NCI-H526 treated with DMSO at 0.1 percent for 48 hours (cell line): ENCODE measurements at regions not wholly inside any gene's neighbourhood (a gene's known extent, or its start where the extent isn't known, plus 50 kb on each side); places are given as distances from the start of the nearest gene placed in this dataset.

Experiments
- DNase-seq: peaks from one replicate; lab custom pipeline; 2025; lab: John Stamatoyannopoulos, UW

GRCh38 chr2:155384555-155385123 lies 686.1 kb downstream of the KCNJ3 start:
- no peak for DNase-seq

- no peak for DNase-seq
Observed at GRCh38 chr2:155382776-155383175, 684.3 kb downstream of the KCNJ3 start.

- peak; percentile 25 for DNase-seq
Observed at GRCh38 chr2:155381436-155381835, 682.9 kb downstream of the KCNJ3 start.

GRCh38 chr2:155379494-155379893 lies 681.0 kb downstream of the KCNJ3 start:
- no peak for DNase-seq

GRCh38 chr2:155377931-155378444 lies 679.5 kb downstream of the KCNJ3 start:
- DNase-seq: no peak

- peak; percentile 31 for DNase-seq
Observed at GRCh38 chr2:155377266-155377680, 678.8 kb downstream of the KCNJ3 start.

GRCh38 chr2:155372969-155373368 lies 674.5 kb downstream of the KCNJ3 start:
- DNase-seq: peak; percentile 49

- DNase-seq: peak; percentile 26
Observed at GRCh38 chr2:155368934-155369333, 670.4 kb downstream of the KCNJ3 start.

GRCh38 chr2:155364766-155365165 lies 666.3 kb downstream of the KCNJ3 start:
- DNase-seq: no peak

- no peak for DNase-seq
Observed at GRCh38 chr2:155363349-155363888, 664.9 kb downstream of the KCNJ3 start.

GRCh38 chr2:155357172-155357571 lies 658.7 kb downstream of the KCNJ3 start:
- DNase-seq: no peak

GRCh38 chr2:155356250-155356649 lies 657.8 kb downstream of the KCNJ3 start:
- no peak for DNase-seq

GRCh38 chr2:155350783-155351580 lies 652.5 kb downstream of the KCNJ3 start:
- DNase-seq: no peak

- no peak for DNase-seq
Observed at GRCh38 chr2:155332016-155332415, 633.5 kb downstream of the KCNJ3 start.

- no peak for DNase-seq
Observed at GRCh38 chr2:155320236-155320635, 621.7 kb downstream of the KCNJ3 start.

GRCh38 chr2:155318710-155319109 lies 620.2 kb downstream of the KCNJ3 start:
- no peak for DNase-seq

GRCh38 chr2:155315768-155316167 lies 617.3 kb downstream of the KCNJ3 start:
- no peak for DNase-seq

GRCh38 chr2:155310589-155310988 lies 612.1 kb downstream of the KCNJ3 start:
- peak; percentile 3 for DNase-seq

- DNase-seq: no peak
Observed at GRCh38 chr2:155309483-155309882, 611.0 kb downstream of the KCNJ3 start.

GRCh38 chr2:155308367-155309009 lies 610.0 kb downstream of the KCNJ3 start:
- DNase-seq: no peak

GRCh38 chr2:155301221-155301620 lies 602.7 kb downstream of the KCNJ3 start:
- DNase-seq: no peak

- DNase-seq: no peak
Observed at GRCh38 chr2:155298001-155298400, 599.5 kb downstream of the KCNJ3 start.

- no peak for DNase-seq
Observed at GRCh38 chr2:155294358-155294757, 595.9 kb downstream of the KCNJ3 start.
